ENCODE measurements at regions not wholly inside any gene's neighbourhood (a gene's known extent, or its start where the extent isn't known, plus 50 kb on each side); places are given as distances from the start of the nearest gene placed in this dataset.

GRCh38 chr18:33851546-33852078 is 273.6 kb downstream of the ASXL3 start:
- Histone ChIP-seq H3K27ac (no peak overlapping the region), H3K4me3 (no peak overlapping the region), H3K9me3 (no peaks in the 10 kb centered on the region), H3K27me3 (peaks cover under 1% of the 10 kb centered on the region), H3K36me3 (no peaks in the 10 kb centered on the region), H3K4me1 (no peaks in the 10 kb centered on the region)
- ATAC-seq: no peak
- 85 to 86% methylated on average over 3 of the region's 3 CpGs for WGBS, 2 donors (ENCODE audit: low coverage in 1 of 2)
- TF ChIP-seq POLR2AphosphoS5 (IDR thresholded peaks at IDR 0.05): no peak
- TF ChIP-seq POLR2A (IDR thresholded peaks at IDR 0.05): no peak
- no peak for TF ChIP-seq CTCF (IDR thresholded peaks at IDR 0.05)
- no peak for TF ChIP-seq EP300 (IDR thresholded peaks at IDR 0.05)

- 52 to 74% methylated on average over 4 of the region's 4 CpGs for WGBS, 2 donors (ENCODE audit: low coverage in 1 of 2)
Measured at GRCh38 chr18:33849731-33850130, 271.7 kb downstream of the ASXL3 start.

GRCh38 chr18:33844232-33844631 is 266.2 kb downstream of the ASXL3 start:
- Histone ChIP-seq H3K9me3 (no peaks in the 10 kb centered on the region), H3K27me3 (peaks cover 4% of the 10 kb centered on the region), H3K4me3 (no peak overlapping the region), H3K4me1 (no peaks in the 10 kb centered on the region), H3K27ac (no peak overlapping the region), H3K36me3 (no peaks in the 10 kb centered on the region)
- WGBS, 2 donors (ENCODE audit: low coverage in 1 of 2): 55 to 71% methylated on average over 3 of the region's 3 CpGs
- ATAC-seq: no peak
- no peak for TF ChIP-seq CTCF (IDR thresholded peaks at IDR 0.05)
- TF ChIP-seq EP300 (IDR thresholded peaks at IDR 0.05): no peak
- no peak for TF ChIP-seq POLR2AphosphoS5 (IDR thresholded peaks at IDR 0.05)
- no peak for TF ChIP-seq POLR2A (IDR thresholded peaks at IDR 0.05)

More at GRCh38 chr18:33849731-33850130, 271.7 kb downstream of the ASXL3 start:
- H3K4me1 ChIP-seq: no peaks in the 10 kb centered on the region
- TF ChIP-seq CTCF (IDR thresholded peaks at IDR 0.05) (no peak), EP300 (IDR thresholded peaks at IDR 0.05) (no peak)
- no peaks in the 10 kb centered on the region for H3K9me3 ChIP-seq
- H3K27ac ChIP-seq: no peak overlapping the region
- peaks cover 4% of the 10 kb centered on the region for H3K27me3 ChIP-seq
- ATAC-seq: no peak
- H3K4me3 ChIP-seq: no peak overlapping the region
- H3K36me3 ChIP-seq: no peaks in the 10 kb centered on the region

- ATAC-seq: no peak
- no peak overlapping the region for H3K27ac ChIP-seq
- peaks cover 1% of the 10 kb centered on the region for H3K27me3 ChIP-seq
- H3K36me3 ChIP-seq: no peaks in the 10 kb centered on the region
- TF ChIP-seq EP300 (IDR thresholded peaks at IDR 0.05): no peak
- TF ChIP-seq CTCF (IDR thresholded peaks at IDR 0.05): no peak
- TF ChIP-seq POLR2A (IDR thresholded peaks at IDR 0.05): no peak
- TF ChIP-seq POLR2AphosphoS5 (IDR thresholded peaks at IDR 0.05): no peak
- no peaks in the 10 kb centered on the region for H3K4me1 ChIP-seq
- WGBS, 2 donors (ENCODE audit: low coverage in 1 of 2): 69 to 80% methylated on average over 5 of the region's 6 CpGs
- H3K4me3 ChIP-seq: no peak overlapping the region
- no peaks in the 10 kb centered on the region for H3K9me3 ChIP-seq
Measured at GRCh38 chr18:33841221-33841967, 263.4 kb downstream of the ASXL3 start.

DNA sequence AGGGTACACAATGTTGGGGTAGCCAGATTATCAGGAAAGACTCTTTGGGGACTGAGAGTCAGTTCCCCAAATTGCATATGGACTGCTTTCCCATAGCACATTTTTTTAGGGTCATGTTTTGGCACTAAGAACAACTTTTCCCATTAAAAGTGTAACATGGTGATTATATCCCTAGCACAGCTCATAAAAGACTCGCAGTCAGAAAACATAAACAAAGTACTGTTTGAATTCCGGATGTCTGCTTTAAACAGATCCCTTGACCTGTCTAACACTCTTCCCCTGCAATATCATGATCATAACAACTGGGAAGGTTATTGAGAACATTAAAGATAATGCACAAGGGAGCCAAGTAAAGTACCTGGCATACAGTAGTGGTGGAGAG is 262.2 kb downstream of the ASXL3 start:
- no peak for TF ChIP-seq EP300 (IDR thresholded peaks at IDR 0.05)
- TF ChIP-seq POLR2AphosphoS5 (IDR thresholded peaks at IDR 0.05): no peak
- no peak for TF ChIP-seq POLR2A (IDR thresholded peaks at IDR 0.05)
- no peak for TF ChIP-seq CTCF (IDR thresholded peaks at IDR 0.05)
- WGBS, 2 donors (ENCODE audit: low coverage in 1 of 2): 6 to 10% methylated on average over 2 of the region's 2 CpGs
- H3K27ac ChIP-seq: no peak overlapping the region
- no peaks in the 10 kb centered on the region for H3K4me1 ChIP-seq
- no peaks in the 10 kb centered on the region for H3K36me3 ChIP-seq
- no peak overlapping the region for H3K4me3 ChIP-seq
- H3K9me3 ChIP-seq: no peaks in the 10 kb centered on the region
- no peaks in the 10 kb centered on the region for H3K27me3 ChIP-seq
- no peak for ATAC-seq

All from gastroesophageal sphincter (tissue), 4 donors.